Globus pallidus (tissue), 1 donor: ENCODE measurements at regions not wholly inside any gene's neighbourhood (a gene's known extent, or its start where the extent isn't known, plus 50 kb on each side); places are given as distances from the start of the nearest gene placed in this dataset.

Source experiments
- DNase-seq: peaks from one replicate; pipeline ENCODE4 v3.0.0-alpha.2; 2015; ENCODE audit warnings: low spot score

DNA sequence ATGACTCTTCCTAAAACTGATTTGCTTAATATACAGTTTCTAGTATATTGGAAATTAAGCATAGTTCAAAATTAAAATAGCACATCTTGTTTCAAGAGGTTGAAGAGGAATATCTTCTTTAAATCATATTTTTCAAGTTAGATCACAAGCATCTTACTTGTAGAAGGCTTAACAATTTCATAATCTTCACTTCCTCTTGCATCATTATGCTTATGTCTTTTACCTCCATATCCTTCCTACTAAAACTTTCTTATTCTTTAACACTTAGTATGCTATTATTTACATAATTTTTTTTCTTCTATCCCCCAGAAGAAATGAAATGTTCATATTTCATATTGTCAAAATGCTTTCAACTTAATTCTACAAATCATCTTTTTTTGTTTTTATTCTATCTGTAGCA lies 1354.9 kb upstream of the TMEFF2 start:
- DNase-seq, result no peak

DNA sequence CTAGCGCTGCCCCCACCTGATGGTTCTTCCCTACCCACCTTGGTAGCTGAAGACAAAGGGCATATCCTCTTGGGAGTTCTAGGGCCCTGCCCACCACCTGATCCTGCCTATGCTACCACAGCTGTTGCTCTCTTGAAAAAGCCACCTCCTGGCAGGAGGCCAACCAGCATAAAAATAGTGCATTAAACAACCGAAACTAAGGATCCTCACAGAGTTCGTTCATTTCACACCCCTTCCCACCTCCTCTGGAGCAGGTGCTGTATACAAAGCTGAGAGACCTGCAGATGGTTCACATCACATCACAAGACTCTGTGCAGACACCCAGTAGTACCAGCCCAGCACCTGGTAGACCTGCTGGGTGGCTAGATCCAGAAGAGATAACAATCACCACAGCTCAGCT lies 1348.0 kb upstream of the TMEFF2 start:
- DNase-seq, result no peak

DNA sequence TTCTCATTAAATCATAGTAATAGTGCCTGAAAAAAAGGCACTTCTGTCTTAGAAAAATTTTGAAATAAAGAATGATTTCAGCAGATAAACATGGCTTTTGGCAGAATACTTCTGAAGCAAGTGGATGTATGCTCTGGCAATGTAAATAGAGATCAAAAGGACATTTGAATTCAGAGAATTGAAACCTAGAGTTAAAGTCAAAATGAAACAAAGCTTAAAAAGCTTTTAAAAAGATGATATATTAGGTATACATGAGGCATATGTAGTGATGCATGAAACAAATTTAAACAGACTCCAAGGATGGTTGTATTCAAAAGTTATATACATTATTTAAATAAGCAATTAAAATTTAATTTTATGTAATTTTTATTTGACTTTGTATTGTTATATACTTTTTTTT lies 1344.5 kb upstream of the TMEFF2 start:
- DNase-seq, result no peak

DNA sequence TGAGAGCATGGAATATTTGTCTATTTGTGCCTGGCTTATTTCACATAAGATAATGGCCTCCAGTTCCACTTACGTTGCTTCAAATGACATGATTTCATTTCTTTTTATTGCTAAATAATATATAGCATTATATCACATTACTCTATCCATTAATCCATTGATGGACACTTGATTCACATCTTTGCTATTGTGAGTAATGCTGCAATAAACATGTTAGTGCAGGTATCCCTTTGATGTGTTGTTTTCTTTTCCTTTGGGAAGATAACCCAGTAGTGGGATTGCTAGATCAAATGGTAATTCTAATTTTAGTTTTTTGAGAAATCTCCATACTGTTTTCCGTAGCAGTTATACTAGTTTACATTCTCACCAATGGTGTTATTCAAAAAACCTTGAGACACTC lies 1343.3 kb upstream of the TMEFF2 start:
- no peak for DNase-seq

DNA sequence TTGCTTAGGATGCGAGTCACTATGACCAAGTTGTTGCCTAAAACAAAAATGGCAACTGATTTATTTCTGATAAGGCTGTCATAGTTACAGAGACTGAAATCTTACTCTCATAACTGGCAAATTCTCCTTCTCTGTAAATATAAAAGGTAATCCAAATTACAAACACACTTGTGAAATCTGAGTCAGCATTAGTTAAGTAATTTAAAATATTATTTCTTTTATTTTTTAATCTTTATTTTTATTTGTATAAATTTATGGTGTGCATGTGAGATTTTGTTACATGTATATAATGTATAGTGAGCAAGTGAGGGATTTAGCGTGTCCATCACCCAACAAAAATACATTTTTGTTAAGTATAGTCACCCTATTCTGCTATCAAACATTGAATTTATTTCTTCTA lies 1342.8 kb upstream of the TMEFF2 start:
- DNase-seq, result no peak

DNA sequence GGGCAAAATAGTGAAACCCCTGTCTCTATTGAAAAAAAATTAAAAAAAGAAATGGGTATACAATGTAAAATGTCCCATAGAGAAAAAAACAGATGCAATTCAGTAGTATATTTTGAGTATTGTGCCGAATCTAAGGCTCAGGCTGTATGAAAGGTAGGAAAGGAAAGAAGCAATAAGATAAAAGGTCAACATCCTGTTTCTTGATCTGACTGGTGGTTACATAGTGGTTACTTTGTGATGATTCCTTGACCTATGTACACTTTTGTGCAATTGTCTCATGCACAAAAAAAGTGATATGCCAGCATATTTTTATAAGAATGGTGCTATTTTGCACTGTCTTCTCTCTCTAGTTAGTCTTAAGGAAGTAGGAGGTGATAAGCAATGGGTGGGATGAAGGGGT lies 1333.7 kb upstream of the TMEFF2 start:
- no peak for DNase-seq

DNA sequence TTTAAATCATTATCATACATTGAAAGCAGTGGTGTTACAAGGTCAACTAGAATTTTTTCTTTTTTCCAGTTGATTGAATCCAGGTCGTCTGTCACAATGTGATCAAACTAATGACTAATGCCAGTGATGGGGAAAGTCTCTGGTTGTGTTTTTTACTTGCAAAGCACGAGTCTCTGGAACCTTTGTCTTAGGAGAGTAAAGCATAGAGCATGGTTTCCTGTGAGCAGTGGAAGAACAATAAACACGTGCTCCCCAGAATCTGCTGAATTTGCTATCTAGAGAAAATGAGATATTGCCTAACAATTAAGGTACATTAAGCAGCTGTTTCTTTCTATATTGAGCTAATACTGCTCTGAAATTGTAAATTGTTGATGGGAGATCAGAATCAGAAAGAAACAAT lies 1332.4 kb upstream of the TMEFF2 start:
- DNase-seq, result no peak

DNA sequence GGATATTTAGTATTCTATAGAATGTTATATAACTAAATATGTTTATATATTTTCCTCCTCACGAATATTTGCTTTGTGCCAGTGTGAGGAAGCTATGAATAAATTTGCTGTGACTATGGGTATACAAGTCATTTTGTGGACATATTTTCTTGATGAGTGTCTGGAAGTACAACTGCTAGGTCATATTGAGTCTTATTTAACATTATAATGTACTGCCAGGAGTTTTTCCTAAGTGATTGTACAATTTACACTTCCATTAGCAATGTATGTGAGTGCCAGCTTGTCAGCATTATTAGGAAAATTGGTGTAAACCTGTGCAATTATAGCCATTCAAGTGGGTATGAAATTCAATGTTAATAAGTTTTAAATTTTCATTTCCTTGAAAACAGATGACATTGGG lies 1328.9 kb upstream of the TMEFF2 start:
- DNase-seq, result no peak

DNA sequence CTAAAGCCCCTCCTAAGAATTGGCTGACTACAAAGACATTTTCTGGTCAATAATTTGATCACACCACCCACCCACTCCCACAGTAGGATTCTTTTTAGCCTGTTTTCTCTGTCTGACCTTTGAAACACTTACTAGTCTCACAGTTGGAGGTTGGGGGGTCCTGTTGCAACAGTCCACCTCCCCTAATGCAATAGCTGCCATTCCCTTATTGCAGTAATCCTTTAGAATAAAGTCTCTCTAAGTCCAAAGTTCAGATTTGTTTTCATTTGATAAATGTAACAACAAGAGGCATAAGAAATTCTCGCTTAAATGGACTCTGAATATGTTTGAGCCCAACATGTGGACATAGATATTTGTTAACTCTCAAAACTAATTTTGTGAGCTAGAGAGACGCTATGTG lies 1326.8 kb upstream of the TMEFF2 start:
- DNase-seq, result no peak

DNA sequence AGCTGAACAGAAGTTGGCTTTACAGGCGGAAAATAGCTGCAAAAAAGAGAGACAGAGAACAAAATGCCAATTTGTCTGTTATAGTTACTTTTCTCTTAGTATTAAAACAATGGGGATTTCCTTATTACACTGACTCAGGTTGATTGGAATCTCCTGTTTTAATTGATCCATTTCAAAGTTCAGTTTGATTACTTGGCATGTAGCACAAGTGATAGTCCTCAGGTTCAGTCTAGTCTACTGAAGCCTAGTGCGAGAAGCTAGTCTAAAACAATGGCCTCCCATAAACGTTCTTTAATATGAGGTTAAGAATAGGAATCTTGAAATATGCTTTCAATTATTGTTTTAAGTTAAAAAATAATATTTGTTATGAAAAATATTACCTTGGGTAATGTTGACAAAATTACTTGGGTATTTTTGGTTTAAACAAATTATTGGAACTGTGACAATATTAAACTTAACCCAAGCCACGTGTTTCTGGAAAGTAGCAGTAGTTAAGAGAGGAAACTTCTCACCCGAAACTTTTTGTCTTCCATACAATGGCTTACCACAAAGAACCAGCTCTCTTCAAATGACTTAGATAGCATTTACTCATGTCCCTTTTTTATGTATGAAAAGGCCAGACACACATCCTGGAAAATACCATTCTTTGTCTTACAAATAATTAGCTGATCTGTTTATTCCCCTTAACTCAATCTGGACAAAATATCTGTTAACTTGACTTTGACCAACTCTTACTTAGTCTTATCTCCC lies 1326.2 kb upstream of the TMEFF2 start:
- no peak for DNase-seq

DNA sequence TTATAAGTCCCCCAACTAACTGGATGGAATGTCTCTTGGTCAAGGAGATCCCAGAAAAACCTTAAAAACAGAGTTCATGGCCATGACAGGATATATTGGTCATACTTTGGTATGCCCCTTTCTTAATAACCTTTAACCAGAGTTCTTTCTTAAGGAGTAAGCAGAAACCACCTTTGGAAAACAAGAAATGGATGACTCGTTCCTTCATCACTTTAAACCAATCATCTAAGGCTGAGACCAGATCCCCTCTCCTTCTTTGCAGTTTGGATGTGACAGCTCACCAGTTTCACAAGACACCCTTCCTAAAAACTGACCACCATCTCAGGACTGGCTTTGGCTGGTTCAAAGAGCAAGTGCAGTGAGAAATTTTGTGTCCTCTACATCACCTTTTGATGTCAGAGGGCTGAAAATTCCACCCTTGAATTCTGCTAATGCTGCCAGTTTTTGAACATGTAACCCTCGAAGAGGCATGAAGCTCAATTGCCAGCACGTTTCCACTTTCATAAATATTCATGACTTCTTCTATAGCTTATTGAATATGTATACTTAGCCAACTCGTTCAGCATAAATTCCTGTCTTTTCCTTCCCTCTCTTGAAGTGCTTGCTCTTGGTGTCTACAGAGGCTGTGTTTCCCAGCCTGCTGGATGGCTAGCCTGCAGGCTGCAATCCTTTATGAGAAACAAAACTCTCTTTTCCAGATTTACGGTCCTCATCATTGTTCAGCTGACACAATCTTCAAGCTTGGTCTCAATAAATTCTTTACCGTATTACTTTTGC lies 1323.5 kb upstream of the TMEFF2 start:
- no peak for DNase-seq

DNA sequence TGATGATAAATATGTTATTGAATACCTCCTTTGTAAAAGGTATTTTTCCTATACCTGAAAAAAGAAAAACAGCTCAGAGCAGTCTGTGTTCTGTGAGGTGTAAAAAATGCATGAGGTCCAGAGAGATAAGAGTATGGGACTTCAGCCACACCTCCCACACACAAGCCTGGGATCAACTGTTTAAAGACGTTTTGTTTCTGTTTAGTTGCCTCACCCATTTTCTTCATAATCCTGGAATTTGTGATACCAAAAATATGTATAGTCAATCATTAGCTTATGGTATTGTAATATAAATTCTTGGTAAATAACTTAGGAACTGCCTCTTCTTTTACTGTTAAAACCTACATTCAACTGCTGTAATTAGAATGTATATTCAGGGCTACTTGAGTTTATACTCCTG lies 1322.9 kb upstream of the TMEFF2 start:
- DNase-seq, result no peak

DNA sequence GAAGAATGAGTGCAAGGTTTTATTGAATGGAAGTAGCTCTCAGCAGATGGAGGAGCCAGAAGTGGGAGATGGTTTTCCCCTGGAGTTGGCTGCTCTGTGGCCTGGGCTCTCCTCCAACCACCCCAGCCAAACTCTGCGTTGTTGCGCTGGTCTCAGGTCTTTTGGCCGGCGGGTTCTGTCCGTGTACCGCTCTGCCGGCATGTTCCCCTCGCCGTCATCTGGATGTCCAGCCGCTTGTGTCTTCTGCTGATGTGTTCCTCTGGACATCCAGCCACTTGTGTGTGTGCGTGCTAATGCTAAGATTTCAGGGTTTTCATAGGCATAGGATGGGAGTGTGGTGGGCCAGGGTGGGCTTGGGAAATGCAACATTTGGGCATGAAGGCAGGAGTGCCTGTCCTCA lies 1311.3 kb upstream of the TMEFF2 start:
- no peak for DNase-seq

DNA sequence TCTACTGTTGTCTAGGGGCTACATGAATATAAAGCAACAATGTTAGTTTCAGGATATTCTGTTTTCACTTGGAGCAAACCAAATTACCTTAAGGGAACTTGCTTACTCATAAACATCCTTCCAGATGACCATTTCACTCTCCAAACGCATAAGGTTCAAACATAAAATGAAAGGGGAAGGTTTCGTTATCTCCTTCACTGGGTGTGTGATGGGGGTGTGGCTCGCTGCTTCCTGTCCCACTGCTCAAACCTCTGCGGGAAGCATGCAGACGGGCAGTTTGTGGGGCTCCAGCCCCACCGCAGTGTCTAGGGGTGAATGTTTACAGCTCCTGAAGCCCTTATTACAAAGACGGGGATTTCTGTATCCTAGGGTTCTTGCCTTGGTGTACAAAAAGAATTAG lies 1310.9 kb upstream of the TMEFF2 start:
- no peak for DNase-seq

DNA sequence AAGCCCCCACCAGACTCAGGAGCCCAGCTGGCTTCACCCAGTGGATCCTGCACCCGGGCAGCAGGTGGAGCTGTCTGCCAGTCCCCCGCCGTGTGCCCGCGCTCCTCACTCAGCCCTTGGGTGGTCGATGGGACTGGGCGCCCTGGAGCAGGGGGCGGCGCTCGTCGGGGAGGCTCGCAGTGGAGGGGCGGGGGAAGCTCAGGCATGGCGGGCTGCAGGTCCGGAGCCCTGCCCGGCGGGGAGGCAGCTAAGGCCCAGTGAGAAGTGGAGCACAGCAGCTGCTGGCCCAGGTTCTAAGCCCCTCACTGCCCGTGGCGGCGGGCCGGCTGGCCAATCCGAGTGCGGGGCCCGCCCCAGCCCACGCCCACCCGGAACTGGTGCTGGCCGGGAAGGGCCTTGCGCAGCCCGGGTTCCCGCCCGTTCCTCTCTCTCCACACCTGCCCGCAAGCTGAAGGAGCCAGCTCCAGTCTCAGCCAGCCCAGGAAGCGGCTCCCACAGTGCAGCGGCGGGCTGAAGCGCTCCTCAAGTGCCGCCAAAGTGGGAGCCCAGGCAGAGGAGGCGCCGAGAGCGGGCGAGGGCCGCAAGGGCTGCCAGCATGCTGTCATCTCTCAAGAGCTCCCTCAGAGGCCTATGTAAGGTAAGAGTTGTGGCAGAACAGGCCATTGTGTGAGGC lies 1307.8 kb upstream of the TMEFF2 start:
- no peak for DNase-seq

DNA sequence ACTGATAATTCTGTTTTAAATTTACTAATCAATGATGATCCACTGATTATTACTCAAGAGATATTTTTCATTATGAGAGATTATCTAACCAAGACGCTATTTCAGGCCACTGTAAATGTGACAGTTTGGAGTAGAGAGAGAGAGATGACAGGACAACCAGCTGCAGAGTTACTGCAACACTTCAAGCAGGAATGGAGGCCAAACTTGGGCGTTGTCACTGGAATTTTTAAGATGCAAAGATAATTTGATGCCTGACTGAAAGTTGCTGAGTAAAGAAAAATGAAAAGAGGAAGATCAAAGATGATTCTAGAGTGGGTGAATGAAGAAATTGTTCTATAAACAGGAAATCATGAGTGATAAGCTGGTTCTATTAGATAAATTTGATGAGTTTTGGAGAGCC lies 1302.1 kb upstream of the TMEFF2 start:
- no peak for DNase-seq

DNA sequence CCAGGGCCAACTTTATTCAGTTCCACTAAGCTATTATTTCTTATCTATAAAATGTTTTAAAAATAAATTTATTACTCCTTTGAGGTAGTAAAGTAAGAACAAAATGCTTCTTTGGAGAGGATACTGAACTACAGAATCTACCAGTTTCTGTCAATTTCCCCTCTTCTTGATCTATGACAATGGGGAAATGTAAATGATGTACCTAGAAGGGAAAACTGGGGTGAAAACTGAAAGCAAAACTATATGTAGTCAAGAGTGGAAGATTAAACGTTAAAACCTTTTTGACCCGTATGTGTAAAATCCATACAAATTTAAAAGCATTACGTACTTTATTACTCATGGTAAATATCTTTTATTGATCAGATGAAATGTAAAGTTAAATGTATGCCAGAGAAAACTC lies 1287.8 kb upstream of the TMEFF2 start:
- DNase-seq, result no peak

DNA sequence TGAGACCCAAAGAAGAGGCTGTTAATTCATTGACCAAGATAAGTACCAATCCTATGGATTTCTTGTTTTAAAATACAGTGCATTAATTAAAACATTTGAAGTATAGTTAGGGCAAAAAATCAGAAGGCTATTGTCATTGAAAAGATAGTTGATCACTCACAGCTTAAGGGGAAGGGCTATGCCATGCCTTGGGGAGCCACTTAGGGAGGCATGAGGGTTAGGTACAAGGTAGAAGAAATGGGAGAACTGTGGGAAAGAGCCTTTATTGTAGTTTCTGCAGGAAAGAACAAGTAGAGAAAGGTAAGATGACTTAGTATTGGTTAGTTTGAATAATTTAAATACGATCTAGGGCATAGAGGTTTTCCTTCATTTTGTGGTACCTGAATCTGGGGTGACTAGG lies 1285.5 kb upstream of the TMEFF2 start:
- no peak for DNase-seq

DNA sequence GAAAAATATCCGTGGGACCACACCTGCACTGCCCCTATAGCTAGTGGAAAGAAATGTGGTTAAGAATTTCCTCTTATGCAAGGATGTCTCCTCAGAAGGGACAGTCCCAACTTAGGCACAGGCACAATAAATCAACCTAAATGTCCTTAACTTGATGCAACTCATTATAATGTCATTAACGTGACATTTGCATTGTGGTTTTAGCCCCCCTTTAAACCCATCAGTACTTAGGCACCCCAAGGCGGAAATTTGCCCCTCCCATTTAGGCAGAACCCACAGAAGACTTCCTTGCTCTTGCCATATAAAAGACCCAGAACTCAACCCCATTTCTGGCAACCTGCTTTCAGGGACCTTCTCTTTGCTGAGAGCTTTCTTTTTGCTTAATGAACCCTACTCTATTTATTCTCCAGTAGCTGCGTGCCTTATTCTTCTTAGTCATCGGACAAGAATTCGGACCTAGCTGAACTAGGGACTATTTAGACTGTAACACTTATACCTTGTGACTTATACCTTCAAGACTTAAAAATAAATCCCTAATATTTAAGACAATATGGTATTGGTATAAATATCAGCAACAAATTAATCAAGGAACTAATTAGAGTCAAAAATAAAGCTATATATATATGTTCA lies 1281.6 kb upstream of the TMEFF2 start:
- DNase-seq, result no peak

DNA sequence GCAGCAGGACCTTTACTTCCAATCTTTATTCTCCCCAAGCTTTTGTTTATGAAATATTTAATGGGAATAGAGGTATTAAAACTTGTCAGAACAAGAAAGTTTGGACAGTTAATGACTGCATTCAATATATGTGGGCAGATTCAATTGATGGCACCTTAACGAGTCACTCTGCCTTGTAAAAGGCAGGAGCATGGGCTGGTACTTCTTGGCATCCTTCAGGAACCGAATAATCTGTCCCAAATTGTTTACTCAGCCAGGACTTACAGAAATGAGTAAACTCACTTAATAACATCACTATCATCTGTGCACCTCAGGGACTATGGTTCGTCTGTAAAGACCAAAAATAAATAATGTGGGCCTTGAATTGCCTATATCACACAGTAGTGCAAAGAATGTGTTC lies 1280.3 kb upstream of the TMEFF2 start:
- no peak for DNase-seq

DNA sequence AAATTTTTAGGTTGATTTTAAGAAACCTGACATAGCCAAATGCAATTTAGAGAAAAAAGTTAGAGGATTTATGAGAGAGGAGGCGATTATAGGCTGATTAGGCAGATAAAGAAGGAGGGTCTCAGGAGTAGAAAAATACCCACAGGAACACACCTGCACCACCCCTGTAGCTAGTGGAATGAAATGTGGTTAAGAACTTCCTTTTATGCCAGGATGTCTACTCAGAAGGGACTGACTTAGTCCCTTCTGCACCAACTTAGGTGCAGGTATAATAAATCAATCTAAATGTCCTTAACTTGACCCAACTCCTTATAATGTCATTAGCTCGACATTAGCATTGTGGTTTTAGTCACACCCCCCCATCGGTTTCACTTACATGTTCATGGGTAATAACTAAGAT lies 1274.5 kb upstream of the TMEFF2 start:
- DNase-seq, result no peak

DNA sequence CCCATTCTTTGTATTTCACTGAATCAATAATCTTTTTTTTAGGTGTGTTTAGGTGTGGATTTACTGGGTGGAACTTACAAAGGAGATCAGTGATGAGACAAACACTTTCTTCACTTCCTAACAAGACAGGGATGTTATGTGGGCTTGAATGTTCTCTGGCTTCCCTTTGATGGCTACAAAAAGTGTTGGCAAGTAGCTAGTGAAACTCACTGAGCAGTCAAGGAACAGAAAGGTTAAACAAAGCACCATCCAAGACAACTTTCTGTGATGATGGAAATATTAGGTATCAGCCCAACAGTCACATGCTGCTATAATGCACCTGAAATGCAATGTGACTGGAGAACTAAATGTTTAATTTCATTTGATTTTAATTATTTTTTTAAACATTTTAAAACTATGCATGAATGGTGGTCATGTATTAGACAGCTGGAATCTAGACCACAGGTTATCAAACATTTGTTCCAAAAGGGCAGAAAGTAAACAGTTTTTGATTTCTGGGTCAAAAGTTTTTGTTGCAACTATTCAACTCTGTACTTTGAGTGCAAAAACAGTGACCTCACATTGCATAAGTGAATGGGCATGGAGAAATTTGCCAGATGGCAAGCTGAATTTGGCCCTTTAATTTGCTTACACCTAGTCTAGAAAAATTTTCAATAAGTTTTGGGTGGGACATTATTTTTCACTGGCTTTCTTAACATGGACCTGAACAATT lies 1272.7 kb upstream of the TMEFF2 start:
- no peak for DNase-seq
